Spleen (tissue), 7 donors: ENCODE measurements at regions not wholly inside any gene's neighbourhood (a gene's known extent, or its start where the extent isn't known, plus 50 kb on each side); places are given as distances from the start of the nearest gene placed in this dataset.

ENCODE experiments used
- POLR2A ChIP-seq, 3 donors: fragments of 450-650 bp; IDR thresholded peaks; one replicate each; pipeline ENCODE4 v1.5.1; 2017; ENCODE audit warnings: antibody characterized with exemption in 3 of 3, mild to moderate bottlenecking in 1 of 3
- POLR2AphosphoS5 ChIP-seq, 3 donors: sonication (generic); formaldehyde crosslinking; IDR thresholded peaks; one replicate each; pipeline ENCODE4 v1.5.1; 2017; ENCODE audit warnings: antibody characterized with exemption in 3 of 3
- TF ChIP-seq, protein P1 (sequence below), 11 experiments: fragments of 200-600 bp in 7 of 11; fragments of 450-650 bp in 4 of 11; sonication (generic) in 4 of 11; IDR thresholded peaks in 8 of 11; conservative IDR thresholded peaks in 3 of 11; 1 replicate in 7 of 11; 2 replicates in 4 of 11; pipeline versions ENCODE4 v1.4.0 to v1.8.0; 2016 to 2021; ENCODE audit warnings: antibody characterized with exemption in 11 of 11, inconsistent platforms in 4 of 11, mild to moderate bottlenecking in 1 of 11
- donor health status: DM: no; HTN: no; CAD: no; lungs with moderate emphysema.
- donor health status: DM: no; HTN: no; CAD: no.
- donor health status: DM: no; HTN: no; CAD: no.

DNA sequence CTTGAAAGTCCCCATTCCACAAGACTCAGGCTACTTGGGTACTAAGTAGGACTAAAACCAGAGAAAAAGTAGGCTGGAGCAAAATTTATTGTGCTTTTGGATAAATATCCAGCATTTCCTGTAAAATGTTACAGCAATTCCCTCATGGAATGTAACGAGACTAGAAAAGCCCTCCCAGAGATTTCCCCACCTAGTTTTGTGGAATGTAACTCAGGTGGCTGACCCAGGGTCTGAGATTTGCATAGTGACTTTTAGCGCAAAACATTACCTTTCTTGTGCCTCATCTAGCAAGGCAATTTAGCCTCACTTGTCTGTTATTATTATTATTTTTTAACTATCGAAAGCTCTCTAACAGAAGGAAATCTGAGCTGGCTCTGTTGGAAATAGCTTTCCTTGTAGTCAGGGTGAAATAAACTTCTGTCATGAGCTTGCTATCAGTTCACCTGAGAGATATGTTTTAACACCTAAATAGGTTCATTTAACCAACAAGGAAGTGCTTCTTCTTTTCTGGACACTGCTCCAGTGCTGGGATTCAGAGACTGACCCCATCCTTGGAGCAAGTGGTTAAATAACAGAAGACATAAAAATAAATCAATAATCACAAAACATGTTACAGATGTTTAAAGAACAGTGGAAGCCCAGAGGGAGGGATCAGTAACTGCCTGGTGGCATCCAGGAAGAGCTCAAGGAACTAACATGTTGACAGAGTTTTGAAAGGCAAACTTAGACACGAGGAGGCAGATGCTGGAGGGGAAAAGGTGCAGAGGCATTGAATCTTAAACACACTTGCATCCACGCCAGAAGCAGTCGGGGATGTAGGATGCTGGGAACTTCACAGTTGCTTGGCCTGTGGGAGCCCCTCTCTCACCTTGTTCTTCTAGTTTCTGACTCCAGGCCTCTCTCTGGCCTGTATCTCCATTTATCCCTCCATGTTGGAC is 68.3 kb upstream of the RHOU start:
- TF ChIP-seq, protein P1, sequence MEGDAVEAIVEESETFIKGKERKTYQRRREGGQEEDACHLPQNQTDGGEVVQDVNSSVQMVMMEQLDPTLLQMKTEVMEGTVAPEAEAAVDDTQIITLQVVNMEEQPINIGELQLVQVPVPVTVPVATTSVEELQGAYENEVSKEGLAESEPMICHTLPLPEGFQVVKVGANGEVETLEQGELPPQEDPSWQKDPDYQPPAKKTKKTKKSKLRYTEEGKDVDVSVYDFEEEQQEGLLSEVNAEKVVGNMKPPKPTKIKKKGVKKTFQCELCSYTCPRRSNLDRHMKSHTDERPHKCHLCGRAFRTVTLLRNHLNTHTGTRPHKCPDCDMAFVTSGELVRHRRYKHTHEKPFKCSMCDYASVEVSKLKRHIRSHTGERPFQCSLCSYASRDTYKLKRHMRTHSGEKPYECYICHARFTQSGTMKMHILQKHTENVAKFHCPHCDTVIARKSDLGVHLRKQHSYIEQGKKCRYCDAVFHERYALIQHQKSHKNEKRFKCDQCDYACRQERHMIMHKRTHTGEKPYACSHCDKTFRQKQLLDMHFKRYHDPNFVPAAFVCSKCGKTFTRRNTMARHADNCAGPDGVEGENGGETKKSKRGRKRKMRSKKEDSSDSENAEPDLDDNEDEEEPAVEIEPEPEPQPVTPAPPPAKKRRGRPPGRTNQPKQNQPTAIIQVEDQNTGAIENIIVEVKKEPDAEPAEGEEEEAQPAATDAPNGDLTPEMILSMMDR (IDR thresholded peaks at IDR 0.05 in 8 of 11, conservative IDR thresholded peaks at IDR 0.05 in 3 of 11), result no peak
- no peak for TF ChIP-seq POLR2AphosphoS5 (IDR thresholded peaks at IDR 0.05)
- no peak for TF ChIP-seq POLR2A (IDR thresholded peaks at IDR 0.05)
